GM12875 (cell line): ENCODE measurements at regions not wholly inside any gene's neighbourhood (a gene's known extent, or its start where the extent isn't known, plus 50 kb on each side); places are given as distances from the start of the nearest gene placed in this dataset.
"Not testable (repeated sequence)": the region's sequence is repeated elsewhere in the genome, so short reads cannot be mapped to it uniquely, and the experiment has no call there.

Experiments
- H3K4me3 ChIP-seq: one replicate; pipeline ENCODE4 v1.5.1; 2011; ENCODE audit warnings: low read depth, low read length, control low read depth
- TF ChIP-seq, protein P1 (sequence below): IDR thresholded peaks from 2 replicates; pipeline ENCODE4 v1.5.1; 2011; ENCODE audit warnings: low read depth, mild to moderate bottlenecking, control low read depth, inconsistent platforms, low read length, moderate library complexity, borderline replicate concordance; ENCODE audit not compliant: insufficient read depth

DNA sequence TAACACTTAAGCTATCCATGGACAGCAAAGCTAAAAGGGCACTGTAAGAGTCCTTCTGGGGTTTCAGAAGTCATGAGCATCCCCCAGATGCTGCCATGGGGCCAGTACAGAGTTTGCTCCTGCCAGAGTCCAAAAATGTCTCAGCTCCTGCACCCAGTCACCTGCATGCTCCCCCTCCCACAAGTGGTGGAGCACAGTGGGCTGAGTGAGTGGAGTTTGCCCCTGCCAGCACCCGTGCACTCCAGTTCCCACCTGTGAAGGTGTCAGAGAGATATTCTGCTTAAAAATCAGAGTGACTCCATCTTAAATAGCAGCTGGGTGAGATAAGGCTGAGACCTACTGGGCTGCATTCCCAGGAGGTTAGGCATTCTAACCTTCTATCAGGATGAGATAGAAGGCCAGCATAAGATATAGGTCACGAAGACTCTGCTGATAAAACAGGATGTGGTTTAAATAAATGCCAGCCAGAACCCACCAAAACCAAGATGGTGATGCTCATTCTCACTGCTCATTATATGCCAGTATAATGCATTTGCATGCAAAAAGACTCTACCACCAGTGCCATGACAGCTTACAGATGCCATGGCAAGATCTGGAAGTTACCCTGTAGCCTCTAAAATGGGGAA lies 140.1 kb upstream of the ZNF92 start:
- TF ChIP-seq, protein P1, sequence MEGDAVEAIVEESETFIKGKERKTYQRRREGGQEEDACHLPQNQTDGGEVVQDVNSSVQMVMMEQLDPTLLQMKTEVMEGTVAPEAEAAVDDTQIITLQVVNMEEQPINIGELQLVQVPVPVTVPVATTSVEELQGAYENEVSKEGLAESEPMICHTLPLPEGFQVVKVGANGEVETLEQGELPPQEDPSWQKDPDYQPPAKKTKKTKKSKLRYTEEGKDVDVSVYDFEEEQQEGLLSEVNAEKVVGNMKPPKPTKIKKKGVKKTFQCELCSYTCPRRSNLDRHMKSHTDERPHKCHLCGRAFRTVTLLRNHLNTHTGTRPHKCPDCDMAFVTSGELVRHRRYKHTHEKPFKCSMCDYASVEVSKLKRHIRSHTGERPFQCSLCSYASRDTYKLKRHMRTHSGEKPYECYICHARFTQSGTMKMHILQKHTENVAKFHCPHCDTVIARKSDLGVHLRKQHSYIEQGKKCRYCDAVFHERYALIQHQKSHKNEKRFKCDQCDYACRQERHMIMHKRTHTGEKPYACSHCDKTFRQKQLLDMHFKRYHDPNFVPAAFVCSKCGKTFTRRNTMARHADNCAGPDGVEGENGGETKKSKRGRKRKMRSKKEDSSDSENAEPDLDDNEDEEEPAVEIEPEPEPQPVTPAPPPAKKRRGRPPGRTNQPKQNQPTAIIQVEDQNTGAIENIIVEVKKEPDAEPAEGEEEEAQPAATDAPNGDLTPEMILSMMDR = no peak
- H3K4me3 ChIP-seq = no peak overlapping the region

DNA sequence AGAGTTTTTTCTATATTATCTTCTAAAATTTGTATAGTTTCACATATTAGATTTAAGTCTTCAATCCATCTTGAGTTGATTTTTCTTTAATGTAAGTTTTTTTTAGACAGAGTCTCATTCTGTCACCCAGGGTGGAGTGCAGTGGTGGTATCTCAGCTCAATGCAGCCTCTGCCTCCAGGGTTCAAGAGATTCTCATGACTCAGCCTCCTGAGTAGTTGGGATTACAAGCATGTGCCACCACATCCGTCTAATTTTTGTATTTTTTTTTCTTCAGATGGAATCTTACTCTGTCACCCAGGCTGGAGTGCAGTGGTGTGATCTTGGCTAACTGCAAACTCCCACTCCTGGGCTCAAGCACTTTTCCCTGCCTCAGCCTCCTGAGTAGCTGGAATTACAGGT lies 143.4 kb upstream of the ZNF92 start:
- TF ChIP-seq, protein P1 = no peak
- no peak overlapping the region for H3K4me3 ChIP-seq

GRCh38 chr7:65225422-65226006 lies 148.1 kb upstream of the ZNF92 start:
- TF ChIP-seq, protein P1 = no peak
- H3K4me3 ChIP-seq = no peak overlapping the region

DNA sequence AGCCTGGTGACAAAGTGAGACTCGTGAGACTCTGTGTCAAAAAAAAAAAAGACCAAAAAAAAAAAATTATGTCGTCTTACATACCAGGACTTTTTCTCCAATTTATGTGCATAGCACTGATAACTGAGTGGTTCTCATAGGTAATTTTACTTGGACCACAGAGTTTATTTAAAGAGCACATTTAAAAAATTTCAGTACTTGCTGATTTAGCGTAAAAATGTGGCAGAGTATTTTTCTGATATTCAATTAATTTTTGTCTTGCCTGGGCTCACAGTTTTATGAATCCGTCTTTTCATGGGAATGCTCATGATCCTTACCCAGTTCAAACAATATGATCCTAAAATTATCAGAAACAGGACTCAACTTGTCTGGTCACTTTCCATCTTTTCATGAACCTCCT lies 151.0 kb upstream of the ZNF92 start:
- TF ChIP-seq, protein P1 = no peak
- H3K4me3 ChIP-seq = no peak overlapping the region

DNA sequence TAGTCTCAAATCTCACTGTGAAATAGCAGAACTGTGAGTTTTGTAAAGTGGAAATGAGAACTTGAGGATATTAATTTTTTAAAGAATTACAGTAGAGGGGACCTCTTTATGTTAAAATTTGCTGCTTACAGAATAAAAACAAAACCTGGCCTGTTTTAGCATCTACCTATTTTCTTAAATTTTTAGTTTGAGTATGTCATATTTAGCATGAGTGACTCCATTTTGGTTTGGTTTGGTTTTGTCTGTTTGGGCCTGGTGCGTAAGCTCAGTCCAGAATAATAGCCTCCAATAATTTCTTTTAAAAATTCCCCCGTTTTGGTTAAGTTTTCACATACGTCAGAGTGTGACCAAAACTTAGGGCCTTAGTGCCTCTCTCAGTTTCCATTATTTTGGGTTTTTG lies 152.0 kb upstream of the ZNF92 start:
- TF ChIP-seq, protein P1 = no peak
- H3K4me3 ChIP-seq = no peak overlapping the region

DNA sequence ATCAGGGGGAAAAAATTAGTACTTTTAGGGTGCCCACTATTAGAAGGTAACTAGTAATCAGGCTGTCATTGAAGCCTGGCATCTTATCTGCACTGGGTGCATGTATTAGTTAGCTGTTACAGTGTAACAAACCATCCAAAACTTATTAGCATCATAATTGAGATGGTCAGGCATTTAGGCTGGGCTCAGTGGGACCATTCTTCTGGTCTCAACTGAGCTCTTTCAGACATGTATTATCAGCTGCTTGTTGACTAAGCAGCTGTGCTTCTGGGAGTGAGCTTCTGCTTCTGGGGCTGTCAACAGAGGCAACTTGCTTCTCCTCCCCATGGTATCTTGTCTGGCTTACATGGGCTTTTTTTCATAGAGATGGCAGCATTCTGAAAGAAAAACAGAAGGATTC lies 154.0 kb upstream of the ZNF92 start:
- TF ChIP-seq, protein P1 = no peak
- no peak overlapping the region for H3K4me3 ChIP-seq

DNA sequence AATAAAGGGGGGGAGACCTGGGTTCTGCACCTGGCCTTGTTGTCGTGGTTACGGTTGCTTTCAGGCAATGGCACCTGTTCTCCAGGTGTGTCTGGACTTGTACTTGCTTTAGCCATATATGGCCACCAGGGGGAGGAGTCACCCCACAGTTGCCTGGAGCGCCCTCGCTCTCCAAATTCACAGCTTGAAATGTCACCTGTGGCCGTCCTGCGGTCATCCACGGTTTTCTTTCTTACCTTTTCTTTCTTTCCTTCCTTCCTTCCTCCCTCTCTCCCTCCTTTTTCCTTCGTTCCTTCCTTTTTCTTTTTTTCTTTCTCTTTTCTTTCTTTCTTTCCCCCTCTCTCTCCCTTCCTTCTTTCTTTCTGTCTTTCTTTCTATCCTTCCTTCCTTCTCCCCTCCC lies 157.2 kb upstream of the ZNF92 start:
- no peak overlapping the region for H3K4me3 ChIP-seq
- TF ChIP-seq, protein P1 = peak; percentile 54

GRCh38 chr7:65213260-65213659 lies 160.4 kb upstream of the ZNF92 start:
- not testable (repeated sequence) for H3K4me3 ChIP-seq

GRCh38 chr7:65199221-65199620 lies 174.4 kb upstream of the ZNF92 start:
- H3K4me3 ChIP-seq = not testable (repeated sequence)

GRCh38 chr7:65193334-65194058 lies 180.2 kb upstream of the ZNF92 start:
- not testable (repeated sequence) for H3K4me3 ChIP-seq
